Muscle layer of colon (tissue), 2 donors: ENCODE measurements at regions not wholly inside any gene's neighbourhood (a gene's known extent, or its start where the extent isn't known, plus 50 kb on each side); places are given as distances from the start of the nearest gene placed in this dataset.

Source experiments
- H3K27ac ChIP-seq: one replicate; pipeline ENCODE4 v1.7.0; 2013; ENCODE audit warnings: low read depth, mild to moderate bottlenecking, low read length, moderate library complexity
- H3K27me3 ChIP-seq, 2 donors: one replicate each; pipeline ENCODE4 v1.7.0; 2013; ENCODE audit warnings: low read length in 2 of 2, mild to moderate bottlenecking in 2 of 2; ENCODE audit not compliant: insufficient read depth in 2 of 2, control insufficient read depth in 1 of 2
- H3K36me3 ChIP-seq: one replicate; pipeline ENCODE4 v1.7.0; 2013; ENCODE audit warnings: mild to moderate bottlenecking, low read length; ENCODE audit not compliant: insufficient read depth
- H3K4me1 ChIP-seq: one replicate; pipeline ENCODE4 v1.7.0; 2013; ENCODE audit warnings: mild to moderate bottlenecking, low read length; ENCODE audit not compliant: insufficient read depth
- H3K4me3 ChIP-seq, 2 donors: one replicate each; pipeline ENCODE4 v1.7.0; 2013; ENCODE audit warnings: low read length in 2 of 2, low read depth in 1 of 2, mild to moderate bottlenecking in 1 of 2, moderate library complexity in 1 of 2
- H3K9ac ChIP-seq: one replicate; pipeline ENCODE4 v1.7.0; 2013; ENCODE audit warnings: low read length
- H3K9me3 ChIP-seq: one replicate; pipeline ENCODE4 v1.7.0; 2013; ENCODE audit warnings: mild to moderate bottlenecking, low read length
- donor health status: abdominal sarcoma.
- donor health status: Adenocarcinoma of cecum.

- Histone ChIP-seq H3K4me1 (no peaks in the 10 kb centered on the region), H3K27ac (no peak overlapping the region), H3K36me3 (no peaks in the 10 kb centered on the region), H3K4me3 (no peak overlapping the region), H3K27me3 (no peaks in the 10 kb centered on the region), H3K9me3 (no peaks in the 10 kb centered on the region), H3K9ac (no peak overlapping the region)
Measured at GRCh38 chr5:116658830-116659229, 84.2 kb upstream of the SEMA6A start.

- Histone ChIP-seq H3K4me3 (no peak overlapping the region), H3K9ac (no peak overlapping the region), H3K27ac (no peak overlapping the region), H3K4me1 (no peaks in the 10 kb centered on the region), H3K27me3 (no peaks in the 10 kb centered on the region), H3K36me3 (no peaks in the 10 kb centered on the region), H3K9me3 (no peaks in the 10 kb centered on the region)
Measured at GRCh38 chr5:116658141-116658540, 83.5 kb upstream of the SEMA6A start.

- H3K4me3 ChIP-seq, result no peak overlapping the region
- no peaks in the 10 kb centered on the region for H3K4me1 ChIP-seq
- H3K27ac ChIP-seq, result no peak overlapping the region
- H3K9me3 ChIP-seq, result no peaks in the 10 kb centered on the region
- H3K9ac ChIP-seq, result no peak overlapping the region
- H3K36me3 ChIP-seq, result no peaks in the 10 kb centered on the region
- H3K27me3 ChIP-seq, result peaks cover 0 to 4% of the 10 kb centered on the region in 2 donors
Measured at GRCh38 chr5:116655431-116655830, 80.8 kb upstream of the SEMA6A start.

- Histone ChIP-seq H3K4me3 (no peak overlapping the region), H3K36me3 (no peaks in the 10 kb centered on the region), H3K9me3 (no peaks in the 10 kb centered on the region), H3K9ac (no peak overlapping the region), H3K27ac (no peak overlapping the region), H3K27me3 (peaks cover 0 to 5% of the 10 kb centered on the region in 2 donors), H3K4me1 (no peaks in the 10 kb centered on the region)
Measured at GRCh38 chr5:116654925-116655324, 80.3 kb upstream of the SEMA6A start.

GRCh38 chr5:116652903-116653302 lies 78.3 kb upstream of the SEMA6A start:
- Histone ChIP-seq H3K4me3 (no peak overlapping the region), H3K9me3 (no peaks in the 10 kb centered on the region), H3K27me3 (peaks cover 0 to 5% of the 10 kb centered on the region in 2 donors), H3K4me1 (no peaks in the 10 kb centered on the region), H3K36me3 (no peaks in the 10 kb centered on the region), H3K27ac (no peak overlapping the region), H3K9ac (no peak overlapping the region)

GRCh38 chr5:116652196-116652729 lies 77.6 kb upstream of the SEMA6A start:
- H3K9me3 ChIP-seq, result no peaks in the 10 kb centered on the region
- no peaks in the 10 kb centered on the region for H3K36me3 ChIP-seq
- no peaks in the 10 kb centered on the region for H3K4me1 ChIP-seq
- no peak overlapping the region for H3K27ac ChIP-seq
- peaks cover 0 to 5% of the 10 kb centered on the region in 2 donors for H3K27me3 ChIP-seq
- H3K9ac ChIP-seq, result no peak overlapping the region
- H3K4me3 ChIP-seq, result no peak overlapping the region

GRCh38 chr5:116651653-116652052 lies 77.0 kb upstream of the SEMA6A start:
- H3K36me3 ChIP-seq, result no peaks in the 10 kb centered on the region
- H3K9ac ChIP-seq, result no peak overlapping the region
- H3K27ac ChIP-seq, result no peak overlapping the region
- no peaks in the 10 kb centered on the region for H3K9me3 ChIP-seq
- no peak overlapping the region for H3K4me3 ChIP-seq
- H3K27me3 ChIP-seq, result peaks cover 0 to 5% of the 10 kb centered on the region in 2 donors
- H3K4me1 ChIP-seq, result no peaks in the 10 kb centered on the region

GRCh38 chr5:116650964-116651363 lies 76.3 kb upstream of the SEMA6A start:
- H3K4me3 ChIP-seq, result no peak overlapping the region
- H3K36me3 ChIP-seq, result no peaks in the 10 kb centered on the region
- H3K4me1 ChIP-seq, result no peaks in the 10 kb centered on the region
- H3K9me3 ChIP-seq, result no peaks in the 10 kb centered on the region
- H3K9ac ChIP-seq, result no peak overlapping the region
- peaks cover 0 to 5% of the 10 kb centered on the region in 2 donors for H3K27me3 ChIP-seq
- no peak overlapping the region for H3K27ac ChIP-seq

GRCh38 chr5:116650544-116650943 lies 75.9 kb upstream of the SEMA6A start:
- Histone ChIP-seq H3K9ac (no peak overlapping the region), H3K27me3 (peaks cover 0 to 5% of the 10 kb centered on the region in 2 donors), H3K4me3 (no peak overlapping the region), H3K36me3 (no peaks in the 10 kb centered on the region), H3K4me1 (no peaks in the 10 kb centered on the region), H3K27ac (no peak overlapping the region), H3K9me3 (no peaks in the 10 kb centered on the region)

- H3K36me3 ChIP-seq, result no peaks in the 10 kb centered on the region
- H3K9ac ChIP-seq, result no peak overlapping the region
- no peaks in the 10 kb centered on the region for H3K9me3 ChIP-seq
- no peak overlapping the region for H3K27ac ChIP-seq
- no peaks in the 10 kb centered on the region for H3K4me1 ChIP-seq
- peaks cover 0 to 5% of the 10 kb centered on the region in 2 donors for H3K27me3 ChIP-seq
- H3K4me3 ChIP-seq, result no peak overlapping the region
Measured at GRCh38 chr5:116646611-116647289, 72.1 kb upstream of the SEMA6A start.

- Histone ChIP-seq H3K4me1 (no peaks in the 10 kb centered on the region), H3K27me3 (peaks cover 0 to 3% of the 10 kb centered on the region in 2 donors), H3K36me3 (no peaks in the 10 kb centered on the region), H3K9ac (no peak overlapping the region), H3K4me3 (no peak overlapping the region), H3K9me3 (no peaks in the 10 kb centered on the region), H3K27ac (no peak overlapping the region)
Measured at GRCh38 chr5:116645627-116646026, 71.0 kb upstream of the SEMA6A start.

- H3K36me3 ChIP-seq, result no peaks in the 10 kb centered on the region
- no peaks in the 10 kb centered on the region for H3K27me3 ChIP-seq
- H3K9me3 ChIP-seq, result no peaks in the 10 kb centered on the region
- no peak overlapping the region for H3K4me3 ChIP-seq
- H3K27ac ChIP-seq, result no peak overlapping the region
- no peak overlapping the region for H3K9ac ChIP-seq
- no peaks in the 10 kb centered on the region for H3K4me1 ChIP-seq
Measured at GRCh38 chr5:116640236-116640635, 65.6 kb upstream of the SEMA6A start.
